IMR-90 (cell line): ENCODE measurements at regions not wholly inside any gene's neighbourhood (a gene's known extent, or its start where the extent isn't known, plus 50 kb on each side); places are given as distances from the start of the nearest gene placed in this dataset.

Experiments
- CTCF ChIP-seq: conservative IDR thresholded peaks from 2 replicates; pipeline ENCODE4 v1.5.1; 2012; ENCODE audit warnings: mild to moderate bottlenecking, low read depth, low read length, improper control_type of control experiment
- RFX5 ChIP-seq: IDR thresholded peaks from 2 replicates; pipeline ENCODE4 v1.8.0; 2012; ENCODE audit warnings: low read depth, mild to moderate bottlenecking, low read length, moderate library complexity

- no peak for TF ChIP-seq CTCF
- TF ChIP-seq RFX5, result no peak
Observed at GRCh38 chr13:39197647-39198007, 159.4 kb downstream of the NHLRC3 start.
